RWPE2 (cell line): ENCODE measurements at regions not wholly inside any gene's neighbourhood (a gene's known extent, or its start where the extent isn't known, plus 50 kb on each side); places are given as distances from the start of the nearest gene placed in this dataset.

Experiments used
- ATAC-seq: fragments of 200-7000 bp; cut with Tn5 transposase; 3 replicates; pipeline ENCODE4 v1.9.1; 2021; ENCODE audit warnings: low read depth
- DNase-seq: peaks from one replicate; pipeline ENCODE4 v3.0.0-alpha.2; 2020; ENCODE audit warnings: low spot score
- H3K27ac ChIP-seq: fragments of 450-650 bp; 2 replicates; pipeline ENCODE4 v1.5.1; 2017; ENCODE audit warnings: mild to moderate bottlenecking; ENCODE audit not compliant: poor library complexity, severe bottlenecking
- H3K27me3 ChIP-seq: fragments of 250-450 bp; sonication (Bioruptor Pico); 2 replicates; pipeline ENCODE4 v1.5.1; 2021; ENCODE audit warnings: mild to moderate bottlenecking, moderate library complexity; ENCODE audit not compliant: insufficient read depth, poor library complexity, severe bottlenecking
- H3K36me3 ChIP-seq: fragments of 250-450 bp; sonication (Bioruptor Pico); 2 replicates; pipeline ENCODE4 v1.5.1; 2020; ENCODE audit warnings: low read depth, mild to moderate bottlenecking, moderate library complexity
- H3K4me1 ChIP-seq: fragments of 250-450 bp; sonication (Bioruptor Pico); 2 replicates; pipeline ENCODE4 v1.5.1; 2021; ENCODE audit warnings: mild to moderate bottlenecking, moderate library complexity; ENCODE audit not compliant: insufficient read depth, poor library complexity, severe bottlenecking
- H3K4me3 ChIP-seq: fragments of 250-450 bp; sonication (Bioruptor Pico); 2 replicates; pipeline ENCODE4 v1.5.1; 2021; ENCODE audit warnings: mild to moderate bottlenecking, moderate library complexity; ENCODE audit not compliant: severe bottlenecking
- H3K9me3 ChIP-seq: fragments of 250-450 bp; sonication (Bioruptor Pico); 2 replicates; pipeline ENCODE4 v1.5.1; 2021; ENCODE audit warnings: mild to moderate bottlenecking, moderate library complexity; ENCODE audit not compliant: severe bottlenecking
- CTCF ChIP-seq: fragments of 450-650 bp; IDR thresholded peaks from one replicate; pipeline ENCODE4 v1.5.1; 2017; ENCODE audit warnings: mild to moderate bottlenecking, moderate library complexity; ENCODE audit not compliant: poor library complexity, severe bottlenecking

- ATAC-seq (no peak), DNase-seq (no peak)
- no peaks in the 10 kb centered on the region for H3K9me3 ChIP-seq
- no peak overlapping the region for H3K4me3 ChIP-seq
- TF ChIP-seq CTCF = no peak
- no peak overlapping the region for H3K27ac ChIP-seq
- H3K27me3 ChIP-seq = no peaks in the 10 kb centered on the region
- H3K36me3 ChIP-seq = no peaks in the 10 kb centered on the region
- peaks cover 11% of the 10 kb centered on the region for H3K4me1 ChIP-seq
These were observed 1598.6 kb downstream of the SLITRK5 start for GRCh38 chr13:89269737-89270136.

- H3K9me3 ChIP-seq = no peaks in the 10 kb centered on the region
- H3K4me1 ChIP-seq = peaks cover 11% of the 10 kb centered on the region
- no peak overlapping the region for H3K27ac ChIP-seq
- H3K27me3 ChIP-seq = no peaks in the 10 kb centered on the region
- H3K4me3 ChIP-seq = no peak overlapping the region
- H3K36me3 ChIP-seq = no peaks in the 10 kb centered on the region
- TF ChIP-seq CTCF = no peak
- ATAC-seq = no peak
- DNase-seq = no peak
These were observed 1599.6 kb downstream of the SLITRK5 start for GRCh38 chr13:89270736-89271135.

DNA sequence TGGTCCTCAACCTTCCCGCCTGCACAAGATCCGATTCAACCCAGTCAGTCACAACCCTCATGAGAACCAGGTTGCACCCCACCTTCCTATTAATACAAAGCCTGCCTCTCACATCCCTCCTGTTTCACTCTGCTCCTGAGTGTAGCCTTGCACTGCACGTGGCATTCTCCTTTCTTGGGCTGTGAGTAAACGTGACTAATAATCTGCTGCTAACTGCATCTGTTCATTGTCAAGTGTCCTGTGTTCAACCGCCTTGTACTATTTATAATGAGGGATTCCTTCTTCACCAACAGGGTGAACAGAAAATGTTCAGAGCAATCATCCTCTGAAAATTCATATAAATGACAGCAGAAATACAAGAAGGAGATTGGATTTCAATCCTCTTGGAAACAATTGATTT, 1608.2 kb downstream of the SLITRK5 start:
- DNase-seq = no peak
- Histone ChIP-seq H3K27me3 (no peaks in the 10 kb centered on the region), H3K9me3 (no peaks in the 10 kb centered on the region), H3K27ac (no peak overlapping the region), H3K4me3 (no peak overlapping the region), H3K36me3 (no peaks in the 10 kb centered on the region), H3K4me1 (no peaks in the 10 kb centered on the region)
- no peak for ATAC-seq
- TF ChIP-seq CTCF = no peak

DNA sequence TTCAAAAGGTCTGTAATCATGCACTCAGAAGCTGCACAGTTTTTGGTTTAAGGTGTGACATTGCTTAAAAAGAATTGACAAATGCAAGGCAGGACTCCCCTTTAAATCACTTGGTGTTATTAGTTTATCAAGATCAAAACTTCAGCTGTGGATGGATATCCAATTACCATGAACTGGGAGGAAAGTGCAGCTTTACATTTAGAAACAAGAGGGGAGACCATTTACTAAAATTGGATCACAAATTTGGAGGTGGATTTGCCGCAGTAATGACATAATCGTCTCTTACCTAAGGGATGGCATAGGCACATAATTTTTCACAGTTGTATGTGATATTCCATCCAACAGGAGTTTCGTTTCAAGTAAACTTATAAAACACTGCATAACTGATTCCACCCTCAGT, 1610.2 kb downstream of the SLITRK5 start:
- no peak for TF ChIP-seq CTCF
- Histone ChIP-seq H3K27ac (no peak overlapping the region), H3K36me3 (no peaks in the 10 kb centered on the region), H3K4me3 (no peak overlapping the region), H3K27me3 (no peaks in the 10 kb centered on the region), H3K4me1 (no peaks in the 10 kb centered on the region), H3K9me3 (no peaks in the 10 kb centered on the region)
- DNase-seq = no peak
- no peak for ATAC-seq

DNA sequence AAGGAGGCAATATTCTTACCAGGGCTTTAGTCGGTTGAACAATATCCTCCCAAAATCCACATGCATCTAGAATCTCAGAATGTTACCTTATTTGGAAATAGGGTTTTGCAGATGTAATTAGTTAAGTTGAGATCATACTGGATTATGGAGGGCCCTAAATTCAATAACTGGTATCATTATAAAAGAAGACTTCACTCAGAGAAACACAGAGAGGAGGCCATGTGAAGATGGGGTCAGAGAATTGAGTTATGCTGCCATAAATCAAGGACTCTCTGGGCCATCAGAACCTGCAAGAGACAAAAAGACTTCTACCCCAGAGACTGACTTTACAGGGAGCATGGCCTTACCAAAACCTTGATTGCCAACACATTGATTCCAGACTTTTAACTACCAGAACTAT, 1611.1 kb downstream of the SLITRK5 start:
- DNase-seq = no peak
- TF ChIP-seq CTCF = no peak
- no peak overlapping the region for H3K4me3 ChIP-seq
- no peak for ATAC-seq
- H3K36me3 ChIP-seq = no peaks in the 10 kb centered on the region
- no peaks in the 10 kb centered on the region for H3K27me3 ChIP-seq
- H3K27ac ChIP-seq = no peak overlapping the region
- H3K9me3 ChIP-seq = no peaks in the 10 kb centered on the region
- no peaks in the 10 kb centered on the region for H3K4me1 ChIP-seq
